IMR-90 (cell line): ENCODE measurements at regions not wholly inside any gene's neighbourhood (a gene's known extent, or its start where the extent isn't known, plus 50 kb on each side); places are given as distances from the start of the nearest gene placed in this dataset.

ENCODE experiments used
- BHLHE40 ChIP-seq: fragments of 150-350 bp; IDR thresholded peaks from 2 replicates; pipeline ENCODE4 v1.6.1; 2016; ENCODE audit warnings: mild to moderate bottlenecking, low read depth, low read length
- CEBPB ChIP-seq: IDR thresholded peaks from 2 replicates; pipeline ENCODE4 v1.6.1; 2012; ENCODE audit warnings: low read depth, low read length, improper control_type of control experiment
- CHD1 ChIP-seq: IDR thresholded peaks from 2 replicates; pipeline ENCODE4 v1.6.1; 2012; ENCODE audit warnings: low read depth, low read length, improper control_type of control experiment
- CTCF ChIP-seq: conservative IDR thresholded peaks from 2 replicates; pipeline ENCODE4 v1.5.1; 2012; ENCODE audit warnings: mild to moderate bottlenecking, low read depth, low read length, improper control_type of control experiment
- ELK1 ChIP-seq: fragments of 150-350 bp; IDR thresholded peaks from 2 replicates; pipeline ENCODE4 v1.6.1; 2016; ENCODE audit warnings: low read depth, mild to moderate bottlenecking, low read length, moderate library complexity, borderline replicate concordance
- MAFK ChIP-seq: IDR thresholded peaks from 2 replicates; pipeline ENCODE4 v1.6.1; 2012; ENCODE audit warnings: low read depth, low read length, improper control_type of control experiment
- MAZ ChIP-seq: IDR thresholded peaks from 2 replicates; pipeline ENCODE4 v1.6.1; 2012; ENCODE audit warnings: low read depth, mild to moderate bottlenecking, low read length, improper control_type of control experiment, moderate library complexity, borderline replicate concordance
- MXI1 ChIP-seq: IDR thresholded peaks from 2 replicates; pipeline ENCODE4 v1.6.1; 2012; ENCODE audit warnings: low read depth, mild to moderate bottlenecking, low read length, moderate library complexity, borderline replicate concordance
- NFE2L2 ChIP-seq: fragments of 150-350 bp; IDR thresholded peaks from 2 replicates; pipeline ENCODE4 v1.6.1; 2016; ENCODE audit warnings: low read depth, mild to moderate bottlenecking, low read length
- POLR2A ChIP-seq: IDR thresholded peaks from 2 replicates; pipeline ENCODE4 v1.6.1; 2012; ENCODE audit warnings: mild to moderate bottlenecking, low read depth, low read length
- RAD21 ChIP-seq: IDR thresholded peaks from 2 replicates; pipeline ENCODE4 v1.6.1; 2012; ENCODE audit warnings: low read length, improper control_type of control experiment
- RCOR1 ChIP-seq: IDR thresholded peaks from 2 replicates; pipeline ENCODE4 v1.6.1; 2012; ENCODE audit warnings: mild to moderate bottlenecking, low read length, improper control_type of control experiment; ENCODE audit not compliant: insufficient replicate concordance
- RFX5 ChIP-seq: IDR thresholded peaks from 2 replicates; pipeline ENCODE4 v1.8.0; 2012; ENCODE audit warnings: low read depth, mild to moderate bottlenecking, low read length, moderate library complexity
- USF2 ChIP-seq: fragments of 150-350 bp; IDR thresholded peaks from 2 replicates; pipeline ENCODE4 v1.6.1; 2017; ENCODE audit warnings: mild to moderate bottlenecking, antibody characterized with exemption, low read length, low read depth

GRCh38 chr7:131076032-131076431 is 251.6 kb upstream of the MKLN1 start:
- no peak; the same call in 1 of the 2 replicates for TF ChIP-seq CTCF
- no peak; the same call in 1 of the 2 replicates for TF ChIP-seq POLR2A
- no peak for TF ChIP-seq RFX5
- no peak; the same call in 1 of the 2 replicates for TF ChIP-seq CEBPB
- no peak for TF ChIP-seq NFE2L2
- peak; percentile 29 for TF ChIP-seq RAD21
- no peak for TF ChIP-seq MAZ
- TF ChIP-seq ELK1: no peak
- TF ChIP-seq USF2: no peak
- 0 out of 2 replicates have a peak, but pooled peaks have one; percentile 9 for TF ChIP-seq BHLHE40
- no peak for TF ChIP-seq RCOR1
- TF ChIP-seq MAFK: peak; percentile 73
- no peak for TF ChIP-seq MXI1
- no peak for TF ChIP-seq CHD1
